ENCODE measurements at regions not wholly inside any gene's neighbourhood (a gene's known extent, or its start where the extent isn't known, plus 50 kb on each side); places are given as distances from the start of the nearest gene placed in this dataset.

DNA sequence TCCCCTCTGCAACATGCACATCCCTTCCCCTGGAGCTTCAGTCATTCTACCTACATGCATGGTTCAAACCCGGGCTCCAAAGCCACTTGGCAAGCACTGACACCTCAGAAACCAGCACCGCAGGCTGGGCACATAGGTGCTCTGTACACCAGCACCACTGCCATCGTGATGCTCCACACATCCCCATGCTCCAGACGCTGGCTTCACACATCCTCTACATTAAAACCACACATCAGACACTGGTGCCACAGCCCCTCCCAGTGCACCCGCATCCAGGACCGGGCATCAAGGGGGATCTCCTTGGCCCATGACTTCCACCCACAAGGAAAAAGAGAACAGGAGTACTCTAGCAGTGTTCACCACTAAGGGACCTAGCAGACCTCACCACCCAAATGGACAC lies 787.7 kb downstream of the CDH18 start:
- TF ChIP-seq EZH2 (IDR thresholded peaks at IDR 0.05; ENCODE audit: borderline replicate concordance), result no peak
- no peak for TF ChIP-seq CTCF (IDR thresholded peaks at IDR 0.05; ENCODE audit: poor library complexity)
